Activated CD8-positive, alpha-beta memory T cell treated with anti-CD3 and anti-CD28 coated beads, Interleukin-2, amount 50 U/mL, for 48 hours (primary cell): ENCODE measurements at regions not wholly inside any gene's neighbourhood (a gene's known extent, or its start where the extent isn't known, plus 50 kb on each side); places are given as distances from the start of the nearest gene placed in this dataset.
"Not testable (repeated sequence)": the region's sequence is repeated elsewhere in the genome, so short reads cannot be mapped to it uniquely, and the experiment has no call there.

ENCODE experiments used
- DNase-seq: peaks from one replicate; pipeline ENCODE4 v3.0.0-alpha.2; 2020

DNA sequence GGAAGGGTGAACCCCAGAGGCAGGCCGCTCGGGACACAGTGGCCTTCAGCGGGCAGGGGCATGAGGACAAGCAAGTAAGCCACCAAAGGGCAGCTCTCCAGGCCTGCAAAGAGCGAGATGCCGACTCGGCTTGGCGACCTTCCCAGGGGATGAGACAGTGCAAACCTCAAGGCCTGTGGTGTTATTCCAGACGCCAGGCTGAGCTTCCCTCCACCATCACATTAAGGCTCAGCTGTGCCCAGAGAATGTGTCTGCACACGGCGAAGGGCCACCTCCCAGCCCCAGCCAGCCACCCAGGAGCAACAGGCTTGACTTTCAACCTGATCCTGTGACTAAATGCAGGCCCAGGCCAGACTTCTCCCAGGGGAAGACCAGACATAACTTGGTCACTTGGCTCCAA, 251.4 kb downstream of the SOX9 start:
- no peak for DNase-seq

DNA sequence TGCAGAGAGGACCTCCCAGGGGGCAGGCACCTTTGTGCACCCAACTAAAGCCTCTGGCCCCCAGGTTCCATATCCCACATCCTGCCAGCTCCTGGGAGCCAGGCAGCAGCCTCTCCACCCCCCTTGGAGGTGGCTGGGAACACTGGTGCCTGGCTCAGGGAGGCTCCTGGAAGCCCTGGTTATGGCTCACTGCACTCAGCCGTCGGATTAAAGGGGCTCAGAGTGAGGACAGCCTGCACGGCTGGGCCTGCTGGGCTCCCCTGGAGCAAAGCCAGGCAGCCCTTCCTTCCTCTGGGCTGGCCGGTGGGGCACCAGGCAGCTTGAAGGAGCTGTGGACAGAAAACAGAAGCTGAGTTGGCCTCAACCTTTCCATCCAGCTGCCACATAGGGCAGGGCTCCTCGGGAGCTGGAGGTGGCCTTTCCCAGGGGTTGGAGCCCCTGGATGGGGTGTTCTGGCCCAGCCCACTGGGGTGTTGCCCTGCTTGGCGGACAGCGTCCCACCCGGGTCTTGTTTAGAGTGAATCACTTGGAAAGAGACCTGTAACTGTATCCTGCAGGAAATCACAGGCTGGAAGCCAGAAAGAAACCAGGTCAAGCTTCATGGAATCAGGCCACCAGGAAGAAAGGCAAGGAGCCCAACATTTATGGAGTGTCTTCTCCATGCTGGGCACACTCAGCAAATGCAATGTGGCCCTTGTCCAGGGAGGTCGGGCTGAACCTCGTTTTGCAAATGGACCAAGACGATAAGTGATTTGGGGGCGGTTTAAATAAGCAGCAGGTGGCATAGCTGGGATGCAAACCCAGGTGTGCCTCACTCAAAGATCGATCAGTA, 253.3 kb downstream of the SOX9 start:
- DNase-seq = no peak

DNA sequence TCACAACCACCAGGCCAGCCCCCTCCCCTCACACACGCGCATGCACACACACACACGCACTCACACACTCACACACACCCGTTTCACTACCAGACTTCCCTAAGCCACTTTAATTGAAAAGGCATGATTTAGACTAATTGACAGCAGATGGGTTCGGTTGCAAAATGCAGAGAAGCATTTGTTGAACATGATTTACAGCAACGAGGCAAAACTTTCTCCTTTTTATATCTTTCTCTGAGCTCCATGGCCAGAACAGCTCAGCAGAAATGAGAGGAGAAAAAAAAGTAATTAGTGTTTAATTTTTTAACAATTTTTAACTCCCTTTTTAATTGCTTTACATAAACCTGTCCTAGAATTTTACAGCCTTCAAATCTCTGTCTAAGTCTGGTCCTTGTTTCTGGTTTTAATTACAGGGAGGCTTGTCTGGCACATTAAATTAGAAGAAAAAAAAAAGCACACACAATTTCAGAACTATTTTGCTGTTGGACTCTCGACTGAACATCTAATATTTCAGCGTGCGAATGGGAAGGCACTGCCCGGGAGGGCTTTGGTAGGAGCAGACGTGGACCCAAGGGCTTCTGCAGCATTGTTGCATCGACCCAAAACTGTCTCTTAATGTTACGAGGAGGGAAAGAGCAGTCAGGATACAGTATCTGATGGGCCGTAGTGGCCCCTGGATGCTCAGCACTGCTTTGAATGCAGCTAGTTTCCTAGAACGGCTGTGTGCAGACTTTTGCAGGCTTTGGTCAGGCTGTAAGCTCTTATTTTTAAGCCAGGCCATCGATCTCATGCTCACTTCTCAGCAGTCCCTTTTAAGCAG, 255.9 kb downstream of the SOX9 start:
- DNase-seq = no peak

DNA sequence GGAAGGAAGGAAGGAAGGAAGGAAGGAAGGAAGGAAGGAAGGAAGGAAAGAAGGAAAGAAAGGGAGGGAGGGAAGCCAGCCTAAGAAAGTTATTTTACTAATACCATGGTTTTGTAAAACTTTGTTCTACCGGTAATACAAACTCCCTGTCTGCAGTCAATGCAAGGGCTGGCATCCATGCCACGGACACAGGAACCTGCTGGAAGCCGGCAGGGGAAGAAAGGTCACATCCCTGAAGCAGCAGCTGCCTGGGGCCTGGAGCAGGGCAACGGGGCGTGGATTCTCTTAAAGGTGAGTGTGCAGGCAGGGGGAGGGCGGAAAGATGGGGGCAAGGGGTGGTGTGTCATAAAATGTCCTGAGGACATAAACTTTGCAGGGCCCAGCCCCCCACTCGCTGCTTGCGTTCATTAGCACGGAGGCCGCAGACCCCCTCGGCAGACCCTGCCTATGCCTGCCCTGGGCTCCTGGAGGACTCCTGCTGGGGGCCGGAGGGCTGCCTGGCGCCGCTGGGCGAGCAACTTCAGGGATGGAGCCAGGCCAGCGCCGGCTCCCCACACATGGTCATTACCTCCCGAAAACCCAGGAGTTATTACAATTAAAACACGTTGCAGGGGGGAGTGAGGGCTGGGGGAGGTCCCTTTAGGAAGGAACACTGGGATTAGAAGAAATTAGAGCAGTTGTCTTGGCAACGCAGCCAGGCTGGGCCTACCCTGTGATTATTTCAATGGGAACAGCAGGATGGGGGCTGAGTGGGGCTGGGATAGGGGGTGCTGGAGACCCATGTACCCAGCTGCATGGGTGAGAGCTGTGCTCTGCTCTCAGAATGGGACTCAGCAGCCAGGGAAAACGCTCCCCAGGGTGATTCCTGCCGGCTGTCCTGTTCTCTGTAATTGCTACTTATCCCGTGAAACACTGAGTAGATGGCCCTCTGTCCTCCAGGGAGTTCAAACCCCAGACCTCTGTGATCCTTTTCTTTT, 257.9 kb downstream of the SOX9 start:
- no peak for DNase-seq

DNA sequence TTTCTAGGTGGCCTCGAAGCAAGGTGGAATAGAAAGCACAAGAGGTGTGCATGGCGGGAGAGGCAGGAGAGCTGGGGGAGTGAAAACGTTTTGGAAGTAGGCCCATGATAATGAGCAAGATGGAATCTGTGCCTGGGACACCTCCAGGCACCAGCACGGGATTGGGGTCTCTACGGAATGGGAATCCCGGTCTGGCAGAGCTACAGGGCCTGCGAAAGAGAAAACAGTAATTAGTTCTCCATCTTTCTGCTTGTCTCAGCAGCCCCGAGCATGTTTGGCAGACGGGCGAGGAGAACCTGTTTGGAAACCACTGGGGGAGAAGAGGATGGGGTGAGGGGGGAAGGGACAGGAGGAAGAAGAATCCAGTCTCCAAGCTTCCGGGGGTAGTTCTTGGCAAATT, 258.7 kb downstream of the SOX9 start:
- DNase-seq = no peak

DNA sequence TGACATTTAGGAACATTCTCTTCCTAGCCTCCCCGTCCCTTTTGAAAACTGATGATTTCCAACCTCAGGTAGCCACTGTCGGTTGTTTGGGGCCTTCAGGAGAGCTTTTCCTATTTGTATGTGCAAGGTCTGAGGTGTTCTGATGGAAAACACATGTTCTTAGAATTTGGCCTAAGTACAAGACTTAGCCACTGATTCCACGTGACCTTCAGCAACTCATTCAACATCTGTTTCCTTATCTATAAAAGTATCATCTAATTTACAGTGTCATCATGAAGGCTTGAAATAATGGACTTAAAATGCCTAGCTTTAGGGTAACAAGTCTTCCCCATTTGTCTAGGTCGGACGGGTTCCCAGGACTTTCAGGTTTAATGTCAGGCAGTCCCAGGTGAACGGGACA, 259.3 kb downstream of the SOX9 start:
- no peak for DNase-seq

DNA sequence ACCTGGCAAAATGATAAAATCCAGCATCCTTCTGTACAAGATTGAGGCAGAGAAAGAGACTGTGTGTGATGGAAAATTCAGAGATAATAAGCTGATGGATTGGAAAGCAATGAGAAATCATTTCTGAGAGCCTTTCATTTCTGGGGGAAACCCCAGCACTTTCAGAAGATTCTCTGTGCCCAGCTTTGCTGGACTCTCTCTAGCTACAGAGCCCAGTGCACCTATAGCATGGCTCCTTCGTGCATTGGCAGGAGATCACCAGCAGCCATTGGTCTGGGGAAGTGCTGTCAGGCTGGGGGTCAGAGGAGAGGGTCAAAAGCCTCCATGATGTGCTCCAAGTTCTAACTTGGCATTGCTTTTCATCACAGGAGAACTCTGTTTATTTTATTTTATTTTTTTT, 259.9 kb downstream of the SOX9 start:
- no peak for DNase-seq

DNA sequence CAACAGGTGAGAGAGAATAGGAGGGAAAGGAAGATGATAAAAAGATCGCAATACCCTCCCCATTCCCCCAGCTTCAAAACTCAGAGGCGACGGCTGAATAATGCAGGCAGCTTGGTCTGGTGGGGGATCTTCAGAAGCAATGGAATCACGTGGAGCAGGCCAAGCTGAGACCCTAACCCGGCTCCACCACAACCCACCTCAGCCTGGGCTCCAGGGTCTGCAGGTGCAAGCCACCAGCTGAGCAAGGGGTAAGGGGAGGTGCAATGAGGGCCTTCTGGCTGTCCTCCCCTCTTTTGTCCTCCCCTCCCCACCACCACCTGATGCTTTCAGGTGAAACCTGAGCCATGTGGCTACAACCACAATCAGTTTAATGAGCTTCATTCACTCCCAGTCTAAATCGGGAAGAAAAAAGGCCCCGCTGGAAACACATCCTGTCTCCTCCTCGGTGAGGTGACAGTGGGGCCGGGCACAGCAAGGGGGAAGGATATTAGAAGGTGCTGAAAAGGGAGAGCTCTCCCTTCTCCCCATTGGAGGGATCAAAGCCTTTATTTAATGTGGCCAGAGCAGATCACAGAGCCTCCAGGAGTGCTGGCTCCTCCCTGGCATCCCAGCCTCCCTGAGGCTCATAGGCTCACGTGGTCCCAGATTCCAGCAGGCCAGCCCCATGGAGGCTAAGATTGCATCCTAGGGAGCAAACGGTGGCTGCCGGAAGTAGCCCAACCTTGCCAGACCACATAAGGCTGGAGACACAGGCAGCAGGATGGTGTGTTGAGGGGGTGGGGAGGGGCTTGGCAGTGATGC, 261.0 kb downstream of the SOX9 start:
- DNase-seq = no peak

DNA sequence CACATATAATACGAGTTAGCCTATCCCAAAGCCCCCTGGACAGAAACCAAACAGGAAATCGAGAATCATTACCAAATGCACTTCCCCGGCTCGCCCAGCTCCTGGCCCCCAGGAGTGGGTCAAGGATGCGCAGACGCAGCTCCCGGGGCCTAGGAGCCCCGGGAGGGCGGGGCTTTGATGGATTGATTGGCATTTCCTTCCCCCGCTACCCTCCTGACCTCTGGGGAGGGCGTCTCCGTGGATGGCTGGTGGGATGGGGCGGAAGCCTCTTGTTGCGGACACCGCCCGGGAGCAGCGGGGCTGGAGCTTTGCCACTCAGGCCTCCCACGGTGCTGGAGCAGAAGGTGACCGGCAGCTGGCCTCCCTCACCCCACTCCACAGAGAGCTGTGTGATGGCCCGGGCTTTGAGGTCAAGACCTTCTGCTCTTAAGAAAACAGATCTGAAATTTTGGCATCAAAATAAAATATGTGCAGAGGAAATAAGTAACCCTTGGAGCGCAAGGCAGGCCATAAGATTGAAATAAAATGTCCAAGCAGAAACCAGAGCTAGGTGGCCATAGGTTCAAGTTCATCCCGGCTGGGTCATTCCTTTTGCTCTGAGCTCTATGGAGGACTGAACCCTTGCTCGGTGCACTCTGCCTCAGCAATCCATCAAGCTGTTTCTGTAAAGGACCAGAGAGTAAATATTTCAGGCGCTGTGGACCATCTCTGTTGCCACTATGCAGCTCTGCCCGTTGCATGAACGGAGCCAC, 262.3 kb downstream of the SOX9 start:
- no peak for DNase-seq

DNA sequence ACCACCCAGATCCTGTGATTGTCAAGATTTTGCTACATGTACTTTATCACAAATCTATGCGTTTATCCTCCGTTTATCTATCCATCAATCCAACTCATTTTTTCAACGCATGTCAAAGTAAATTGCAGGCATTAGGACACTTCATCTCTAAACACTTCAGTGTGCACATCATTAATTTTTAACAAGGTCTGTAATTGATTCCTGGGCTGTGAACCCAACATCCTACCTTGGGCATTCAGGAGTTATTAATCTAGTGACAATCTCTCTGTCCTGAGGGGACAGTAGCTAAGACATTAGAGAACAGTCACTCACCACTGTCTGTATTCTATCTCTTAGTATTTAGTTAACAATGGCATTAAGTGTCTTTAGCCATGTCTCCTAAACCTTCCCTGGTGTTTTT, 264.7 kb downstream of the SOX9 start:
- no peak for DNase-seq

DNA sequence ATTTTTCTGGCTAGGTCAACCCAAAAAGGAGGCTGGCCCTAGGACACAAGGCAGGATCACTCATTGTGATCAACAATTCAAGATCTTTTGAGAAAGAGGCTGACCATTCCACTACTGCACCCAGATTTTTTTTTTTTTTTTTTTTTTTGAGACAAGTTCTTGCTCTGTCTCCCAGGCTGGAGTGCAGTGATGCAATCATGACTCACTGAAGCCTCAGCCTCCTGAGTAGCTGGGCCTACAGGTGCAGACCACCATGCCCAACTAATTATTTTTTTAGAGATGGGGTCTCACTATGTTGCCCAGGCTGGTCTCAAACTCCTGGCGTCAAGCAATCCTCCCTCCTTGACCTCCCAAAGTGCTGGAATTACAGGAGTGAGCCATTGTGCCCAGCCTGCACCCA, 265.4 kb downstream of the SOX9 start:
- not testable (repeated sequence) for DNase-seq

DNA sequence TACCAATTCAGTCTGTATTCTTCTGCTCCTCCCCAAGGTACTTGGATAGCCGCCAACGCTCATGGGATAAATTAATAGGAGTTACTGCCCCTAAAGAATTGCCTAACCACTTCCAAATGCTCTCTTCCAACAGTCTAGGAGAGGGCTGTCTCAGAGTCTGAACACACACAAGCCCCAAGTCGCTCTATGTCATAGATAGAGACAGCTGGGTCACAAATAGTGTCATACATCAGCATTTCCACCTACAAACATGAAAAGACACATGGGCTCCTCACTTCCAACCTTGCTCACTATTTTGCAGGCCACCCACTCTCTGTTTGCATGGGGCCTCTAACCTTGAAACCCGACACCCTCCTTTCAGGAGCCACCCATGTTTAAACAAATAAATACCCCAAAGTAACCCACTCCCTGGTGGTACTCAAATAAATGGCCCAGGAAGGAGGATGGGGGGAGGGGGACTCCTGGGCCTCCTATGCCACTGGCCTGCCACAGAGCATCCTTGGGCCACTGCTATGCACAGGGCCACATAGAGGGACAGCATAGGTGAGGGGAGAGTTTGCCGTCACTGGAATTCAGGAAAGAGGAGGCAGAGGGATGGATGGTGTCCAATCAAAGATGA, 265.9 kb downstream of the SOX9 start:
- no peak for DNase-seq

DNA sequence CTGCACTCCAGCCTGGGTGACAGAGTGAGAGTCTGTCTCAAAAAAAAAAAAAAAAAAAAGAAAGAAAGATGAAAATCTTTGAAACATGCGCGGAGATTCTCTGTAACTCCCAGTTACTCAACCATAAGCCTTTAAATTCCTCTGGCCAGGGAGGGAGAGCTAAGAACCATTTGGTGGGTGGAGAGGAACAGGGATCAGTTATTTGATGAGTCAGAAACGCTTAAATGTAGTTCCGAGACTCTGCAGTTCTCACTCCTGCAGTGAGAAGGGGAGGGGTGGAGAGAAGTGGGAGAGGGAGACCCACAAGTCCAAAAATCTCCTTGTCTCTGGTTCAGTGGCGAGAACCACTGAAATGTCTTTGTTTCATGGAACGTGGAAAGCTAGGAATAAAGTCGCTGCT, 266.7 kb downstream of the SOX9 start:
- DNase-seq = no peak

DNA sequence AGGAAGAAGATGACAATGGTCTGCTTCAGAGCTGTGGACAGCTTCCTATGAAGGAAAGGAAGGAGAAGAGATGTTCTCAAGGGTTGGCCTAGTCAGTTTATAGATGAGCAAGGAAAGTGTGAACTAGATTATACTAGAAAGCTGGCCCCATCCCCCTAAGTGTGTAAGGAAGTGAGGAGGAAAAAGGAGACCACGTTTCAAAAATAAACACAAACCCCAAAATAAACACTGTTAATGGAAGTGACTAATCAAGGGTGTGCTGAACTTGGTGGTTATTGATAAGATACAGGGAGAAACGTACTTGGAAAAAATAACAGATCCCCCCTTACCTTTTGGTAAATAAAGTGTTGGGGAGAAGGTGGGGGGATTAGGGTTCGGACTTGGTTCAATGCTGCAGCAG, 267.1 kb downstream of the SOX9 start:
- no peak for DNase-seq

DNA sequence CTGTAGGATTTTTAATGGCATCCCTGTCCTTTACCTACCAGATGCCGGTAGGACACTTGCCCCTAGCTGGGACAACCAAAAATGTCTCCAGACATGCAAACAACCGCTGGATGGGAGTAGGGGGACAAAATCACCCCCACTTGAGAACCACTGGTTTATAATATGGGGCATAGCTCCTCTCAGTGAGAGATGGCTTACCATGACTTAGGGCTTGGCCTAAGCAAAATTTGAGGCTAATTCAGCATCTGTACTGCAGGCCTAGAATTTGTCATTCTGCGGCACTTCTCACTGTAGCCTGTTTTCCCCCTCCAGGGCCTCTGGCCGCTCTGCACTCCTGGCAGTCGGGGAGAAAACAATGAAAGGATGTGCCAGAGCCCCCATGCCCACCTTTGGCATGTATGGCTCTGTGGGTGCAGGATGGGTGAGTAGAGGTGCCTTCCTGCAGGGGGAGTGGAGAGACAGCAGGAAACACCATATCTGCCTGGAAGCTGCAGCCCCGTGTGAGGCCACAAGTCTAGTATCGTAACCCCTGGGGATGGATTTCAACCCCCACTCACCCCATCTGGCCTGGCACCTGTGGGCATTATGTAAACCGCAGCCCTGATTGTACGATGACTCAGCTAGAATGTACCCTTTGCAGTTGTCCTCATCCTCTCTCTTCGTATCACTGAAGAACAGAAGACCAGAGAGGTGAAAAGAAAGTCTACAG, 268.1 kb downstream of the SOX9 start:
- DNase-seq = no peak

DNA sequence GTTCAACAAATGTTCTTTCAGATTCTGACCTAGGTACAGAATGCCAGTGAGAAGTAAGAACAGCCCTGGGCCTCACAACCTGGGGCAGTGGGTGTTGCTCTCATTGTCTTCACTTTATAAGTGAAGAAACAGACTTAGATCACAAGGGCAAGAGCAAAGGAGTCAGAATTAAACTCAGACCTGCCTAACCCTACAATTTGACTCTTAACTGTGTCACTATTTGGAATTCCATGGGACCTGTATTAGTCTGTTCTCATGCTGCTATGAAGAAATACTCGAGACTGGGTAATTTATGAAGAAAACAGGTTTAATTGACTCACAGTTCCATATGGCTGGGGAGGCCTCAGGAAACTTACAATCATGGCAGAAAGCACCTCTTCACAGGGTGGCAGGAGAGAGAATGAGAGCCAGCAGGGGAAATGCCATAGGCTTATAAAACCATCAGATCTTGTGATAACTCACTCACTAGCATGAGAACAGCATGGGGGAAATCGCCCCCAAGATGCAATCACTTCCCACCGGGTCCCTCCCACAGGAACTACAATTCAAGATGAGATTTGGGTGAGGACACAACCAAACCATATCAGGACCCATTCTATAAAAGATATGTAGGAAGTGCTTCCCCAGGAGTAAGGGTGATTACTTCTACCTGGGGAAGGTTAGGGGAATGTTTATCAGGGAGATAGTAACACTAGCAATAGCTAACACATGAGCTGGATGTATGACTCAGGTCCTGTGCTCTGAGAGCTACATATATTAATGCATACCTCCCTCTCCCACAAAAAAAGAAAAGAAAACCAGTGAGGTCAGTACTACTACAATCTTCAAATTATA, 270.1 kb downstream of the SOX9 start:
- no peak for DNase-seq

DNA sequence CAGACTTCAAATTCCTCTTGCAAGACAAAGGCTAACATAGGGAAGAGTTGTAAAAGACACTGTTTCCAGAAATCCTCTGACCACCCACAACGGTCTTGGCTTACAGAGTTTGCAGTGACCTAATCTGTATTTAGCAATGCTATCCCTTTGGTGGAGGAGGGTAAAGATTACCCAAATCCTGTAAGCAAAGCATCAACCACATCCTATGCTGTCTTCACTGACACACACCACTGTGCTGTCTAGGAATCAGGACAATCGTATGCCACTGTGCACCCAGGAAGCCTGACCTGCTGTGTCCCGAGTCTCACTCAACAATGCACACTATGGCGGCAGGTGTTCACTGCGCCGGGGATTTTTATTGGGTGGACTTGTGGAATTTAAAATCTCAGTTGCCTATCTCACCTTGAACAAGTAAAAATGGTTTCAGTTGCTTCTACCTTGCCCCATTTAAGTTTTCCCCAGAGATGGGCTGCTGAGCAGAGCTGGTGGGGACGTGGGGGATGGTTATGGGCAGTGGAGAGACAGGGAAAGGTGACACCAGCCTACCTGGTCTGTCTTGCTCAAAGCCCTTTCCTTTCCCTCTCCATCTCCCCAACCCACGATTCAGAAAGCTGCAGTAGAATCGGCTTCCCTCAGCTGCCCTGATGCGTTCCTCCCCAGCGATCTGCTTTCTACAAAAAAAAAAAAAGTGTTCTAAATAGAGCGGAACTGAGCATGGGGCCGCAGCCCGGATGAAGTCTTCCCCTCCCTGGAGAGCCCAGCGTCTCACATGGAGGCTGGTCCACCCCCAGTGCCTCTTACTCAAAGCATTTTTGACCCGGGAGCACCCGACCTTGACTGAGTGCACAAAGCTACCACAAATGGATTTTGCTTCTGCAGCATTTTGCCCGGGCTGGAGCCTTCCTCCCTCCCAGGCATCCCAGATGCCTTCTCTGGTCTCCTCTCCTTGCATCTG, 271.5 kb downstream of the SOX9 start:
- DNase-seq = no peak

DNA sequence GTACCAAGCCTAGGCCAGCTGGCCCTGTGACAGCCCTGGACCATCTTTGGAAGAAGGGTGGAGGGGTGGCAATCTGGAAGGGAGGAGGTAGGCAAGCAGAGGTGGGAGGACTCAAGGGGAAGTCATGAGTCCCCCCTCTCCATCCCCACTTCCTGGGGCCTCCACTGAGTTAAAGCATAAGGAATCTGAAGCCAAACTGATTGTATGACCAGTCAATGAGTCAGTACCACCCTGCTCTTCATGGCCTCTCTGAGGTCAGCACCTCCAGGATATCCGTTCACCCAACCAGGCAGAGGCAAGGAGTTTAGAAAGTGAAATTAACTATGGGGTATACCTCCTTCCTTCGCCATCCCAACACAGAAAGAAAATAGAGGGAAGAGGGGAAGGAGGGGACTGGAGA, 272.7 kb downstream of the SOX9 start:
- DNase-seq = no peak
